Testis (tissue), 2 donors: ENCODE measurements at regions not wholly inside any gene's neighbourhood (a gene's known extent, or its start where the extent isn't known, plus 50 kb on each side); places are given as distances from the start of the nearest gene placed in this dataset.

Experiments used
- DNase-seq: peaks from one replicate; pipeline ENCODE4 v3.0.0-alpha.2; 2019
- H3K27ac ChIP-seq, 2 donors: fragments of 200-600 bp; sonication (generic); one replicate each; pipeline ENCODE4 v1.5.1; 2019
- H3K27me3 ChIP-seq: fragments of 200-600 bp; sonication (generic); one replicate; pipeline ENCODE4 v1.5.1; 2019
- H3K36me3 ChIP-seq: fragments of 200-600 bp; sonication (generic); one replicate; pipeline ENCODE4 v1.5.1; 2017; ENCODE audit warnings: low read depth; ENCODE audit errors: missing control alignments
- H3K4me1 ChIP-seq: fragments of 200-600 bp; sonication (generic); one replicate; pipeline ENCODE4 v1.5.1; 2019
- H3K4me3 ChIP-seq, 2 donors: fragments of 200-600 bp; sonication (generic); one replicate each; pipeline ENCODE4 v1.5.1; 2017 to 2019
- H3K9me3 ChIP-seq: fragments of 200-600 bp; sonication (generic); one replicate; pipeline ENCODE4 v1.5.1; 2017
- POLR2A ChIP-seq: fragments of 450-650 bp; IDR thresholded peaks from one replicate; pipeline ENCODE4 v1.6.1; 2017; ENCODE audit warnings: antibody characterized with exemption, mild to moderate bottlenecking, moderate library complexity
- WGBS, 2 donors: methylation state at CpG; one replicate each; pipeline ENCODE4 v1.1.5; 2018; 5-methylcytosine and 5-hydroxymethylcytosine counted together
- intact Hi-C: fragments of 100-400 bp; cut with DNase I; formaldehyde crosslinking; loops from one replicate; pipeline ENCODE4 v1.15.1; 2023; ENCODE audit warnings: low total_unique reads
- TF ChIP-seq, protein P1 (sequence below), 3 experiments: fragments of 450-650 bp in 2 of 3; fragments of 200-600 bp in 1 of 3; sonication (generic) in 1 of 3; IDR thresholded peaks; one replicate each; pipeline ENCODE4 v1.5.1; 2016 to 2019; ENCODE audit warnings: antibody characterized with exemption in 3 of 3, mild to moderate bottlenecking in 2 of 3, moderate library complexity in 1 of 3

DNA sequence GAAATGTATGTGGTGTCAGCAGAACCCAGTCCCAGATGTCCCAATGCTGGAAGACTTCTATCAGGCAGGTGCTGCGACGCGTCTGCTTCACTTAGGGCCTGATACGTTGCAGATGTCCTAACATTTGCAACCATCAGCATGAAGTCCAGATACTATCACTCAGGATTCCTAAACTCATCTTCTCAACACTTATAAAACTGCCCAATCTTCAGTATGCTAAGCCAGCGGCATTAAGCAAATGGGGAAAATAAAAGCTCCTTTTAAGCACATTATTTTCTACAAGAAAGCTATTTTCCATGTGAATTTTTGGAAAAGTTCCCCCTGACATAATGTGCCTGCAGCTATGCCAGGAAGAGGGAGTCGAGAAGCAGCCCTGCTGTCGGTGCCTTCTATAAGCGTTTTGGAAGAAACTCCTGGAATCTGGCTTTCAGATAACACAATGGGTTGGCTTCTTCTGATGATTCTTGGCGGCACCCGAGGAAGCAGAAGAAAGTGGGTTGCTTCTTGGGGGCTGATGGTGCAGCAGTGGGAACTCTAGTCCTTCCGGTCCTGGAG is 60.7 kb upstream of the ITGA6 start:
- DNase-seq, result no peak
- no peaks in the 10 kb centered on the region for H3K36me3 ChIP-seq
- H3K4me3 ChIP-seq, result no peak overlapping the region
- intact Hi-C loops, result no loop called here
- WGBS, 2 donors, result 34 to 49% methylated on average over 11 of the region's 11 CpGs
- H3K27me3 ChIP-seq, result no peaks in the 10 kb centered on the region
- H3K27ac ChIP-seq, result no peak overlapping the region
- TF ChIP-seq POLR2A, result no peak
- TF ChIP-seq, protein P1, sequence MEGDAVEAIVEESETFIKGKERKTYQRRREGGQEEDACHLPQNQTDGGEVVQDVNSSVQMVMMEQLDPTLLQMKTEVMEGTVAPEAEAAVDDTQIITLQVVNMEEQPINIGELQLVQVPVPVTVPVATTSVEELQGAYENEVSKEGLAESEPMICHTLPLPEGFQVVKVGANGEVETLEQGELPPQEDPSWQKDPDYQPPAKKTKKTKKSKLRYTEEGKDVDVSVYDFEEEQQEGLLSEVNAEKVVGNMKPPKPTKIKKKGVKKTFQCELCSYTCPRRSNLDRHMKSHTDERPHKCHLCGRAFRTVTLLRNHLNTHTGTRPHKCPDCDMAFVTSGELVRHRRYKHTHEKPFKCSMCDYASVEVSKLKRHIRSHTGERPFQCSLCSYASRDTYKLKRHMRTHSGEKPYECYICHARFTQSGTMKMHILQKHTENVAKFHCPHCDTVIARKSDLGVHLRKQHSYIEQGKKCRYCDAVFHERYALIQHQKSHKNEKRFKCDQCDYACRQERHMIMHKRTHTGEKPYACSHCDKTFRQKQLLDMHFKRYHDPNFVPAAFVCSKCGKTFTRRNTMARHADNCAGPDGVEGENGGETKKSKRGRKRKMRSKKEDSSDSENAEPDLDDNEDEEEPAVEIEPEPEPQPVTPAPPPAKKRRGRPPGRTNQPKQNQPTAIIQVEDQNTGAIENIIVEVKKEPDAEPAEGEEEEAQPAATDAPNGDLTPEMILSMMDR (IDR thresholded peaks at IDR 0.05), result no peak
- H3K9me3 ChIP-seq, result no peaks in the 10 kb centered on the region
- no peaks in the 10 kb centered on the region for H3K4me1 ChIP-seq

DNA sequence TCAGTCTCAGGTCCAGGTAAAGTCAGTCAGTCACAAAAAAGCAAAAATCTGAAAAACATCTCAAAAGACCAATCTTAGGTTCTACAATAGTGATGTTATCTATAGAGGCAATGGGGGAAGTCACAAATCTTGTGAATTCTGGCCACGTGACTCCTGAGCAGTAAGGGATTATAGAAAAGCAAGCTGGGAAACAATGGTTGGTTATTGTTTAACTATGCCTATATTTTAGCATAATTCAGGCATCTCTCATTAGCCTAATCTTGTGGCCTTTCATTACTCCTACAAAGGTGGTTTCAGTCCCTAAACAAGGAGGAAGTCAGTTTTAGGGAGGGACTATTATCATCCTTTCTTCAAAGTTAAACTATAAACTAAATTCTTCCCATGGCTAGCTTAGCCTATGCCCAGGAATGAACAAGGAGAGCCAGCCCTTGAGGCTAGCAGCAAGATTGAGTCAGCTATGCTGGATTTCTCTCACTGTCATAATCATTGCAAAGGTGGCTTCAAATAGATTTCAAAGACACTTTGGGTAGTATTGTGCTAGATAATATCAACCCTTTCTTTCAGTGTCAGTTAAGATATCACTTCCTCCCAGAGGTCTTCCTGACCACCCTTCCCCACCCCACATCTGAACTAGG is 56.4 kb upstream of the ITGA6 start:
- intact Hi-C loops, result no loop called here
- TF ChIP-seq POLR2A, result no peak
- TF ChIP-seq, protein P1 (IDR thresholded peaks at IDR 0.05), result no peak
- no peak overlapping the region for H3K4me3 ChIP-seq
- no peak for DNase-seq
- no peak overlapping the region for H3K27ac ChIP-seq
- H3K9me3 ChIP-seq, result no peaks in the 10 kb centered on the region
- no peaks in the 10 kb centered on the region for H3K36me3 ChIP-seq
- 91 to 100% methylated on average over 1 of the region's 1 CpG for WGBS, 2 donors
- H3K4me1 ChIP-seq, result no peaks in the 10 kb centered on the region
- H3K27me3 ChIP-seq, result no peaks in the 10 kb centered on the region

DNA sequence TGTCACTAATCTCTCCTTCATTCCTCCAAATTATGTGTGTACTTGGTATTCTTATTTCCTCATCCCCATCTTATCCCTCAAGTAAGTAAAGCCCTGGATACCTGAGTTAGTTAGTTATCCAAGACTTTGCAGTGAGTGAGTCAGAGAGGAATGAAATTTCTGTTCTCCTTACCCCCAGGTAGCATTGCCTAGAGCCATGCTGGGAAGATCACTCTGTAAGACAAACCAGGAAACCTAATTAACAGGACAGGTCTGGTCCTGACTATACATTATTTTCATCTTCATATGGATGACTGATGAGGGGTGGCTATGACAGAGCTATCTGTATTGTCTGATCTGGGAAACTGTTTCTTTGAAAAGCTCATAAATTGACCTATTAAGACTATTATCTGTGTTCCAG is 55.0 kb upstream of the ITGA6 start:
- Histone ChIP-seq H3K27me3 (no peaks in the 10 kb centered on the region), H3K4me3 (no peak overlapping the region), H3K9me3 (no peaks in the 10 kb centered on the region), H3K36me3 (no peaks in the 10 kb centered on the region), H3K27ac (no peak overlapping the region), H3K4me1 (no peaks in the 10 kb centered on the region)
- no peak for DNase-seq
- intact Hi-C loops, result no loop called here
- TF ChIP-seq, protein P1 (IDR thresholded peaks at IDR 0.05), result no peak
- no peak for TF ChIP-seq POLR2A

DNA sequence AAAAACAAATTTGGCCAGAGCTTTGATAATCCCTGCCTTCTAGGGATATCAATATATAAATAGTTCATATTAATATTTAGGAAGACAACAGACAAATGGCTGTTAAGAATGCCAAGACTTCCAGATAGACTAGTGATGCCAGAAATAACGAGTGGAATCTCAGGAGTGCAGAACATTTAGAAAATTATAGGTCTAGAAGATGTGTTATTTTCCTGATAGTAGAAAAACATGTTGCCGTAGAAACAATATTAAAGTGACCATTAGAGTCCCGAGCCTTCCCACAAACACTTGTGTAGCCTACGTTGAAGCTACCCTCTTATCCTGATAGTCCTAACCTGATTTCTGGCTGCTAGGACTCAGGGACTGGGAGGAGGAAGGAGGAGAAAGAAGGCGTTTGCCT is 54.3 kb upstream of the ITGA6 start:
- Histone ChIP-seq H3K36me3 (no peaks in the 10 kb centered on the region), H3K9me3 (no peaks in the 10 kb centered on the region), H3K4me1 (no peaks in the 10 kb centered on the region), H3K4me3 (no peak overlapping the region), H3K27ac (no peak overlapping the region), H3K27me3 (no peaks in the 10 kb centered on the region)
- no peak for DNase-seq
- TF ChIP-seq, protein P1 (IDR thresholded peaks at IDR 0.05), result no peak
- no peak for TF ChIP-seq POLR2A
- 52 to 67% methylated on average over 5 of the region's 5 CpGs for WGBS, 2 donors
- intact Hi-C loops, result no loop called here

DNA sequence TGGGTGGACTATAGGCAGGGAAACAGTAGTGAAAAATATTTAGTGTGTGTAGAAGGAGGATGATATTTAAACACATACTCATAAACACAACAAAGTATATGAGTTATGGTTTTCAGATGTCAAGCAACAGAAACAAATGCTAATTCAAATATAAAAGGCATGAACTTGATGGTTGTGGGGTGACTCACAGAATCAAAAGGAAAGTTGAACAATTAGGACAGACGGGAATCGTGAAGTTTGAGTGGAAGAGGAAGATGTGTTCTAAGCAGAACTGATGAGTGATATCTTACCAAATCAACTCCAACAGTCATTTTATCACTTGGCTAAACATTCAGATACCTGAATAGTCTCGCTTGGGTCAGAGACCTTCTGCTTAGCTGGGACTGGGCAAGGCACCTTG is 53.6 kb upstream of the ITGA6 start:
- no peaks in the 10 kb centered on the region for H3K36me3 ChIP-seq
- H3K4me3 ChIP-seq, result no peak overlapping the region
- H3K9me3 ChIP-seq, result no peaks in the 10 kb centered on the region
- no peak overlapping the region for H3K27ac ChIP-seq
- intact Hi-C loops, result no loop called here
- DNase-seq, result no peak
- H3K4me1 ChIP-seq, result no peaks in the 10 kb centered on the region
- TF ChIP-seq, protein P1 (IDR thresholded peaks at IDR 0.05), result no peak
- TF ChIP-seq POLR2A, result no peak
- WGBS, 2 donors, result 79 to 89% methylated on average over 3 of the region's 3 CpGs
- no peaks in the 10 kb centered on the region for H3K27me3 ChIP-seq
